Erythroblast (primary cell): ENCODE measurements at regions not wholly inside any gene's neighbourhood (a gene's known extent, or its start where the extent isn't known, plus 50 kb on each side); places are given as distances from the start of the nearest gene placed in this dataset.

Source experiments
- GATA1 ChIP-seq: IDR thresholded peaks from 2 replicates; pipeline ENCODE4 v1.6.1; 2011; ENCODE audit warnings: low read depth, mild to moderate bottlenecking, control low read depth, low read length, moderate library complexity
- POLR2A ChIP-seq: IDR thresholded peaks from 2 replicates; pipeline ENCODE4 v1.6.1; 2011; ENCODE audit warnings: mild to moderate bottlenecking, low read length

GRCh38 chr10:30737931-30738391 is 108.4 kb upstream of the LYZL2 start:
- TF ChIP-seq POLR2A (no peak), GATA1 (no peak)
